ENCODE measurements at regions not wholly inside any gene's neighbourhood (a gene's known extent, or its start where the extent isn't known, plus 50 kb on each side); places are given as distances from the start of the nearest gene placed in this dataset.

DNA sequence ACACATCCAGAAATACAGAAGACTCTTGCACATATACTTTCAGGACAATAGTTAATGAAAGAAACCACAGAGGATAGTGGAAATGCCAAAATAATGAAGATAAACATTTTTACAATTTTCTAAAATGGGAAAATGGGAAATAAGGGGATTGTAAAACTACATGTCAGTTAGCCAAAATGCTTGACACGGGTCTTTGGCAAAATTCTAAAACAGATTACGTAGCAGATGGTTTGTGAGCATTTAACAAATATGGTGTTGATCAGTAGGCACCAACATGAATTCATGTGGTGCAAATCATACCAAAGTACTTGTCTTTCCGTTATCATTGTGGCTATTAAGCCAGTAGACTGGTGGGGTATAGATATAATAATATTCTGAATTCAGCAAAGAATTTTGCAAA lies 348.5 kb upstream of the ROBO1 start:
- no peak for TF ChIP-seq POLR2A (IDR thresholded peaks at IDR 0.05)
- TF ChIP-seq, protein P1, sequence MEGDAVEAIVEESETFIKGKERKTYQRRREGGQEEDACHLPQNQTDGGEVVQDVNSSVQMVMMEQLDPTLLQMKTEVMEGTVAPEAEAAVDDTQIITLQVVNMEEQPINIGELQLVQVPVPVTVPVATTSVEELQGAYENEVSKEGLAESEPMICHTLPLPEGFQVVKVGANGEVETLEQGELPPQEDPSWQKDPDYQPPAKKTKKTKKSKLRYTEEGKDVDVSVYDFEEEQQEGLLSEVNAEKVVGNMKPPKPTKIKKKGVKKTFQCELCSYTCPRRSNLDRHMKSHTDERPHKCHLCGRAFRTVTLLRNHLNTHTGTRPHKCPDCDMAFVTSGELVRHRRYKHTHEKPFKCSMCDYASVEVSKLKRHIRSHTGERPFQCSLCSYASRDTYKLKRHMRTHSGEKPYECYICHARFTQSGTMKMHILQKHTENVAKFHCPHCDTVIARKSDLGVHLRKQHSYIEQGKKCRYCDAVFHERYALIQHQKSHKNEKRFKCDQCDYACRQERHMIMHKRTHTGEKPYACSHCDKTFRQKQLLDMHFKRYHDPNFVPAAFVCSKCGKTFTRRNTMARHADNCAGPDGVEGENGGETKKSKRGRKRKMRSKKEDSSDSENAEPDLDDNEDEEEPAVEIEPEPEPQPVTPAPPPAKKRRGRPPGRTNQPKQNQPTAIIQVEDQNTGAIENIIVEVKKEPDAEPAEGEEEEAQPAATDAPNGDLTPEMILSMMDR (IDR thresholded peaks at IDR 0.05): no peak
- no peak for TF ChIP-seq EP300 (IDR thresholded peaks at IDR 0.05)
- TF ChIP-seq POLR2AphosphoS5 (IDR thresholded peaks at IDR 0.05): no peak

Data from suprapubic skin (tissue), 4 donors.